Activated gamma-delta T cell treated with anti-CD3 and anti-CD28 coated beads, Interleukin-2, amount 50 U/mL, for 16 hours (primary cell): ENCODE measurements at regions not wholly inside any gene's neighbourhood (a gene's known extent, or its start where the extent isn't known, plus 50 kb on each side); places are given as distances from the start of the nearest gene placed in this dataset.

ENCODE experiments used
- DNase-seq: peaks from one replicate; pipeline ENCODE4 v3.0.0-alpha.2; 2020; ENCODE audit warnings: low read depth

- DNase-seq, result no peak
These were observed 54.0 kb upstream of the STMND1 start for GRCh38 chr6:17047889-17048288.

DNA sequence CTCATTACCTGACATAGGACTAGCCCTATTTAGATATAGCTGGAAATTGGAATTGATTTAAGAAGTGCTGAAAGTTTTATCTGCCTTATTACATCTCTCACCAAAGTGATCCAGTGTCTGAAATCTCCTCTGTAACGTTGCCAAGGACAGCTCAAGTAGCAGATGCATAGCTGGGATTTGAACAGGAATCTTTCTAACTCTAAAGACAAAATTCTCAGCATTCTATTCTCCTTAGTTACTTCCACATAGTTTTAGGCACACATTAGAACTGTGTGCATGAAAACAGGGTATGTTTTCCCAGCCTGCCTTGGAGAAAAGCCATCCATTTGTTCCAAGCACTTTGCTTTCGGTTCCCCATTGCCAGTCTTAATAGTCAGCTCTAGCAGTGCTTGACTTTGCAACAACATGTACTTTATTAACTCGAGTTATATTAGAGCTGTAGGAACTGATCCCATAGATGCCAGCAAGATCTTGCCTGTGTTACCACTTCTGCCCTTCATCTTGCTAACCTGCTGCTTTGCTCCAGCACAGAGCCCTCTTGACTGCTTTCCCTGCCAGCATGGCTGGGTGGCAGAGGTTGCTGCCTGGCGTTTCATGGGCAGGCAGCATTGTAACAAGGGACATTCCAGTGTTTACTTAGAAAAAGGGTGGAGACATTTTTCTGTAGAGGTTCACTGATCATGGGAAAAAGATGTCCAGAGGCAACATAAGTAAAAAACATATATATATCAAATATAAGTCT, 56.1 kb upstream of the STMND1 start:
- no peak for DNase-seq

DNA sequence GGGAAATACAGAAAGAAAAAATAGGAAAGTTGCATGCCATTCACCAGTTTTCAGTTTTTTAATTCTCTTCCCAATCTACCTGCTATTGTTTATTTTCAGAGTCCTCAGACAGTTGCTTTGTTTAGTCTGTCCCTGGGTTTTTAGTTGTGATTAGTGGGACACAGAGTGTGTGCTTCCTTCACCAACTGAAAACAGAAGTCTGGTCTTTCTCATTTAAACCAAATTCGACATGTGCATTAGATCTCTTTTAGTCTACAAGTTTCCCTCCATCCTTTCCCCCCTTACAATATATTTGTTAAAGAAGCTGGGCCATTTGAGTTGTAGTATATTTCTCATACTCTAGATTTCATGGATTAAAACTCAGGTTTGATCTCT, 58.7 kb upstream of the STMND1 start:
- DNase-seq, result no peak

- DNase-seq, result no peak
These were observed 59.3 kb upstream of the STMND1 start for GRCh38 chr6:17042422-17043147.

GRCh38 chr6:17039266-17039665, 62.6 kb upstream of the STMND1 start:
- DNase-seq, result no peak

- no peak for DNase-seq
These were observed 63.5 kb upstream of the STMND1 start for GRCh38 chr6:17038316-17038715.

DNA sequence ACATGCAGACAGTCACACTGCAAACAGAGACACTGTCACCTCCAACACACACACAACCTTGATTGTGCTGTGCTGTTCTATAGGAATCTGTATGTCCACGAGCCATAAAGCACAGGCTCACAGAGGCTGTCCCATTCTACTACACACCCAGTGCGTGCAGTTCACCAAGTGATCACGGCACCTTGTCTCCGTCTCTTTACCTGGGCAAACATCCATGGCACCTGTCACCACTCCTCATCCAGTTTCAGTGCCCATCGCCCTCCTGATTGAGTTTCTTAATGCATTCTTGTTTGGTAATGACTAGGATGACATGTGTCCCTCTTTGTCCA, 65.8 kb upstream of the STMND1 start:
- no peak for DNase-seq

DNA sequence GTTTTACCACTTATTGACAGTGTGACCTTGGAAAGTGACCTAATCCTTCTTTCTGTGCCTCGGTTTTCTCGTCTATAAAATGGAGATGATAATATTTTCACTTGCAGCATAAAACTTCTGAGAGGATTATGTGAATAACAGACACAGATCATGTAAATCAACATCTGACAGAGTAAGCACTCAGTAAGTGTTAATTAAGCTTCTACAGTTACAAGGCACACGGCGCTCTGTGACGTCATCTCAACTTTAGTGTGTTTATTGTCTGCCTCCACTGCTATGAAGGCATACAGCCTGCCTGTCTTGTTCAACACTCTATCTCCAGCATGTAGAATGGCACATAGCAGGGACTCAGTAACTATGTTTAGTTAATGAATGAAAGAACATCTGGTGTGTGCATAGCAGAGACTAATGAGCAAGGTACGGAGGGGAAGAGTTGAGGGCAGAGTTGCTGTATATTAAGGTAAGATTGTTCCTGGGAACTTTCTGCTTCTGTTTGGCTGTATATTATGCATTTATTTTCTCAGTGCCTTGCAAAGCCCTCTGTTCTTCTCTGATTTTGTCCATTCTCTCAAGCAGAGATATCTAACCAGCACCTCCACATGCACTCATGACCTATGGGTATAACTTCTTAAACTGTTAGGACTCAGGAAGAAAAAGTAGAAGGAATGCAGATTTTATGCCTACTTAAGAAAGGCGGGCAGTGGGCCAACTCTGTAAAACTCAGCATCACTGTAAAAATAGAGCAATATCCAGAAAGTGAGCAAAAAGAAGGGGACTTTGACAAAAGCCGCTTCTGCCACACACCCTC, 66.4 kb upstream of the STMND1 start:
- no peak for DNase-seq

GRCh38 chr6:17033746-17034145, 68.1 kb upstream of the STMND1 start:
- no peak for DNase-seq

GRCh38 chr6:17032988-17033634, 68.7 kb upstream of the STMND1 start:
- no peak for DNase-seq

GRCh38 chr6:17032590-17032987, 69.3 kb upstream of the STMND1 start:
- DNase-seq, result no peak

GRCh38 chr6:17031961-17032360, 69.9 kb upstream of the STMND1 start:
- no peak for DNase-seq

DNA sequence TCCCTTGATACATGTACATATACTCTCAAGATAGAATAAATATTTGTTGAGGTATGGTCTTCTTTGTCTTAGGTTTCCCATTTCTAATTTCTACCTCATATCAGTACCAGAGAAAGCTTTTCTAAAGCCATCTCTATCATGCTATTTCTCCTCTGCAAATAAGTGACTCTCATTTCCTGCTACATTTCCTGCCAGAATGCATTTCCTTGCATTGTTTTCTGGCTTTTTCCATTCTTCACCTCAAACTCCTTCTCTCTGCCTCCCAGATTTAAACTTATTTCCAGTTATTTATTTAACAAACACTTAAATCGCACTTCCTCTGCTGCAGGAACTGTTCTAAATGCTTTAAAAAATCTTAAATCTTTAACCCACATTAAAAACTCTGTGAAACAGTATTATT, 74.4 kb upstream of the STMND1 start:
- no peak for DNase-seq

DNA sequence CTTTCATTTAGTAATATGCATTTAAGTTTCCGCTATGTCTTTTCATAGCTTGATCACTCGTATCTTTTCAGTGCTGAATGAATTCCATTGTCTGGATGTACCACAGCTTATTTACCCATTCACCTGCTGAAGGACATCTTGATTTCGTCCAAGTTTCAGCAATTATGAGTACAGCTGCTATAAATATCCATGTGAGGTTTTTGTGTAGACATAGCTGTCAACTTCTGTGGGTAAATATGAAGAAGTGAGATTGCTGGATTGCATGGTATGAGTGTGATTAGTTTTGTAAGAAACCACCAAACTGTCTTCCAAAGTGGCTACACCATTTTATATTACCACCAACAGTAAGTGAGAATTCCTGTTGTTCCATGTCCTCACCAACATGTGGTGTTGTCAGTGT, 79.2 kb upstream of the STMND1 start:
- no peak for DNase-seq

GRCh38 chr6:17021539-17021889, 80.3 kb upstream of the STMND1 start:
- DNase-seq, result no peak

- no peak for DNase-seq
These were observed 80.8 kb upstream of the STMND1 start for GRCh38 chr6:17020889-17021538.

- no peak for DNase-seq
These were observed 83.4 kb upstream of the STMND1 start for GRCh38 chr6:17018425-17018824.

DNA sequence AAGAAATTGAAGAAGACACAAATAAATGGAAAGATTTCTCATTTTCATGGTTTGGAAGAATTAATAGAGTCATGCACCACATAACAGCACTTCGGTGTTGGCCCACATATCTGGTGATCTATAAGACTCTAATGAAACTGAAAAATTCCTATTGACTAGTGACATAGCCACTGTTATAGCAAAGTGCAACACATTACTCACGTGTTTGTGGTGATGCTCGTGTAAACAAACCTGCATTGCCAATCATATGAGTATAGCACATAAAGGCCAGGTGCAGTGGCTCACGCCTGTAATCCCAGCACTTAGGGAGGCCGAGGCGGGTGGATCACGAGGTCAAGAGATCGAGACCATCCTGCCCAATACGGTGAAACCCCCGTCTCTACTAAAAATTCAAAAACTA, 84.4 kb upstream of the STMND1 start:
- DNase-seq, result no peak

- DNase-seq, result peak; percentile 5
These were observed 86.1 kb upstream of the STMND1 start for GRCh38 chr6:17015551-17016381.

DNA sequence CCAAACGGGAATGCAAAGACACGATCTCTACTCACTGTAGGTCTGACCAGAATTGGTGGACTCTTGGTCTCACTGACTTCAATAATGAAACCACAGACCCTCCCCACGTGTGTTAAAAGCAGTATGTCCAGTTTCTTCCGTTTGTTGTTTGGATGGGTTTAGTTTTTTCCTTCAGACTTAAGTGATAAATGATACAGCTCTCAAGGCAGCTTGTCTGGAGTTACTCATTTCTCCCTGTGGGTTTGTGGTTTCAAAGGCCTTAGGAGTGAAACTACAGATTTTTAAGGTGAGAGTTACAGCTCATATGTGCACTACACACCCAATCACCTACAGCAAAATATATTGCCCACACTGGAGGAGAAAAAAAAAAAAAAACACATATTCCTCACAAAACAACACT, 86.7 kb upstream of the STMND1 start:
- DNase-seq, result no peak

GRCh38 chr6:17013701-17014100, 88.1 kb upstream of the STMND1 start:
- DNase-seq, result no peak
